AG10803 (cell line): ENCODE measurements at regions not wholly inside any gene's neighbourhood (a gene's known extent, or its start where the extent isn't known, plus 50 kb on each side); places are given as distances from the start of the nearest gene placed in this dataset.

Experiments used
- DNase-seq: peaks from one replicate; pipeline ENCODE4 v3.0.0; 2010; ENCODE audit warnings: low read depth
- H3K4me3 ChIP-seq: 2 replicates; pipeline ENCODE4 v1.5.1; 2011; ENCODE audit warnings: mild to moderate bottlenecking, low read length, control low read depth
- TF ChIP-seq, protein P1 (sequence below): conservative IDR thresholded peaks from 2 replicates; pipeline ENCODE4 v1.5.1; 2011; ENCODE audit warnings: mild to moderate bottlenecking, low read length, control low read depth, inconsistent platforms

- DNase-seq: no peak
- H3K4me3 ChIP-seq: no peak overlapping the region
- TF ChIP-seq, protein P1, sequence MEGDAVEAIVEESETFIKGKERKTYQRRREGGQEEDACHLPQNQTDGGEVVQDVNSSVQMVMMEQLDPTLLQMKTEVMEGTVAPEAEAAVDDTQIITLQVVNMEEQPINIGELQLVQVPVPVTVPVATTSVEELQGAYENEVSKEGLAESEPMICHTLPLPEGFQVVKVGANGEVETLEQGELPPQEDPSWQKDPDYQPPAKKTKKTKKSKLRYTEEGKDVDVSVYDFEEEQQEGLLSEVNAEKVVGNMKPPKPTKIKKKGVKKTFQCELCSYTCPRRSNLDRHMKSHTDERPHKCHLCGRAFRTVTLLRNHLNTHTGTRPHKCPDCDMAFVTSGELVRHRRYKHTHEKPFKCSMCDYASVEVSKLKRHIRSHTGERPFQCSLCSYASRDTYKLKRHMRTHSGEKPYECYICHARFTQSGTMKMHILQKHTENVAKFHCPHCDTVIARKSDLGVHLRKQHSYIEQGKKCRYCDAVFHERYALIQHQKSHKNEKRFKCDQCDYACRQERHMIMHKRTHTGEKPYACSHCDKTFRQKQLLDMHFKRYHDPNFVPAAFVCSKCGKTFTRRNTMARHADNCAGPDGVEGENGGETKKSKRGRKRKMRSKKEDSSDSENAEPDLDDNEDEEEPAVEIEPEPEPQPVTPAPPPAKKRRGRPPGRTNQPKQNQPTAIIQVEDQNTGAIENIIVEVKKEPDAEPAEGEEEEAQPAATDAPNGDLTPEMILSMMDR: no peak
Observed at GRCh38 chr13:32932376-32932775, 83.8 kb upstream of the KL start.

GRCh38 chr13:32936716-32937115, 79.5 kb upstream of the KL start:
- DNase-seq: no peak
- TF ChIP-seq, protein P1: no peak
- no peak overlapping the region for H3K4me3 ChIP-seq

DNA sequence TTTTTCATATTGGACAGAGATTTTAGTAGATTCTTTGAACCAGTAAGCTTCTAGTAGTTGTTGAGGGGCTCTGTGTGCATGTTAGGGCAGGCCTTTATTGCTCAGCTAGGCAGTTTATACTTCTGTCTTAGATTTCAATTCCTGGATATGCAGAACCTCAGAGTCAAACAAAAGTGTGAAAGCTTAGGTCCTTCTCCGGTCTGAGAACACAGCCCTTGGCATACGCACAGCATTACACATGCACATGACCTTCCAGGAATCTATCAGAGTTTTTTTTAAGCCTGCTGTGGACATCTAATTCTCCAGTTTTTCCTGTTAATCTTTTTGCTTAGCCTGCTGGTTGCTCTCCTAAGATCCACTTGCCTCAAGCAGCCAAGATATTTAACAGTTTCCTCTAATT, 77.9 kb upstream of the KL start:
- H3K4me3 ChIP-seq: no peak overlapping the region
- DNase-seq: no peak
- TF ChIP-seq, protein P1: no peak

GRCh38 chr13:32938907-32939306, 77.3 kb upstream of the KL start:
- TF ChIP-seq, protein P1: no peak
- H3K4me3 ChIP-seq: no peak overlapping the region
- DNase-seq: peak; percentile 42

GRCh38 chr13:32940601-32941000, 75.6 kb upstream of the KL start:
- H3K4me3 ChIP-seq: no peak overlapping the region
- TF ChIP-seq, protein P1: no peak
- peak; percentile 36 for DNase-seq

DNA sequence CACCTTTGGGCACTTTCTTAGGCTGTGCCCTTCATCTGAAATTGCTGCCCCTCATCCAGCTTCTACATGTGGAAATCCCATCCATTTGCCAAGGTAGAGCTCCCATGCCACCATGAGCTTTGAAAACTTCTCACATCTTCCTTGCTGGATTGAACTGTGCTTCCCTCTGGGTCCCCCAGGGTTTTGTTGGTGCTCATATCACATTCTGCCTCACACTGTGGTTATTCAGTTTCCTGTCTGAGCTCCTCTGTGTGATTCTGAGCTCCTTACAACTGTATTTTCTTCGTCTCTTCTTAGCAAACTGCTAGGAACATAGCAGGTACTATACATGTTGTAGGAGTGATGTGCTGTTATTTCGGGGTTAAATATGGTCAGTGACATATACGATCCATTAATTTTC, 74.9 kb upstream of the KL start:
- no peak for DNase-seq
- TF ChIP-seq, protein P1: no peak
- H3K4me3 ChIP-seq: no peak overlapping the region

DNA sequence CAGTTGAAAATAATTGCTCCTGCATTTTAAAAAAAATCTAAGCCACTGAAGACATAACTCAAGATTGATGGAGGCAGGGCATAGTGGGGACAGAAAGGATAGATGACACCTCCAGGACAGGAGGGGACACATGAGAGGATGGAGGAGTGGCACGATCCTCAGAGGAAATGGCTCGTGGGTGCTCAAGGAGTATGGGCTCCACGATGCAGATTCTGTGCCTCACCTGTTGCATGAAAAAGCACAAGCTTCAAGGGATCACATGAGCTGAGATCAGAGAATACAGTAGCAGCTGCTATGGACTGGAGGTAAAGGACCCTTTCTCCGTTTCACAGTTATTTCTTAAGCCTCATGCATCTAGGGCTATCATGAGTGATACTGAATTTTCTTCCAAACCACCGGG, 69.7 kb upstream of the KL start:
- DNase-seq: no peak
- H3K4me3 ChIP-seq: no peak overlapping the region
- TF ChIP-seq, protein P1: no peak
